GM18502 (cell line): ENCODE measurements at regions not wholly inside any gene's neighbourhood (a gene's known extent, or its start where the extent isn't known, plus 50 kb on each side); places are given as distances from the start of the nearest gene placed in this dataset.
"Not testable (repeated sequence)": the region's sequence is repeated elsewhere in the genome, so short reads cannot be mapped to it uniquely, and the experiment has no call there.

ENCODE experiments used
- ATAC-seq: cut with Tn5 transposase; IDR thresholded peaks from one replicate; pipeline ENCODE4 v1.9.1; 2021; ENCODE audit warnings: mild to moderate bottlenecking; ENCODE audit not compliant: unreplicated experiment, poor library complexity

DNA sequence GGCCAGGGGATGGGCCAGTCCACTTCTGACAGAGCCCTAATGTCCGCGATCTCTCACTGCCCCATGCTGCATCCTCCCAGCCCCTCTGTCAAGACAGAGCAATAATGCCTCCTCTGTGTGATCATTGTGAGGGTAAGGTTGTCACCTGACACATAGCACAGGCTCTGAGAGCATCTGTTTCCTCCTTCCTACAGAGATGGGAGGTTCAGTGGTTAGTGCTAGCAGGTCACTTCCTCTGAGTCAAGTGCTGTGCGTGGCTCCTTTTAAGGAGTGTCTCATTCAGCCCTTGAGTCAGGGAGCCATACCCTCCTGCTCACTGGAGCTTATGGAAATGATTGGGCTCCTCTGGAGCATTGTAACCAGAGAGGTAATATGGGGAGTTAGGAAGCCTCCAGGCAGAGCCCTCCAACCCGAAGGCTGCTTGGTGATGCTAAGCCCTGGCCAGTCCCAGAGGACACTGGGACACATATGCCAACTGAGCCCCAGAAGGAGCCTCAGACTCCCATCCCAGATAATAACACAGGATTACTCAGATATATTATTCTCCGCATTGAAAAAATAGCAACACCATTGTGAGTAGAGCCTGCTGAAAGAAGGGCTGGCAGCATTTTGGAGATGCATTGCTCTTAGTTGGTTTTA, 189.0 kb downstream of the GALNT1 start:
- ATAC-seq = no peak

DNA sequence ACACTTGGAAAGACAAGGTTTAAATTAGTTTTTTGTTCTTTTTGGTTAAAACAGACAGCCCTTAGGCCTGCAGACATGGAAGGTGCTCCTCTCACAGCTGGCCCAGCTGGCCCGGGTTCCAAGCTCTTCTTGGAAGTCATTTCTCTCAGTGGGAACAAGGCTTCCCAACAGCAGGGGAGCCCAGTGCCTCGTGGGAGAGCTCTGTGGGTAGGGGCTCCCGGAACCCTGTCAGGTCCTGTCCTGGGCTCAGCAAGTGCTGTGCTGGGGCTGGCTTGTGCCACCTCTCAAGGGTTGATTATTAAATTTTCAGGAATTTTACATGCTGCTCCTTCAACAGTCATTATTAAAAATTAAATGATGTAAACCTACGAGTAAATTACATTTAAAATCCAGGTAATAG, 189.6 kb downstream of the GALNT1 start:
- ATAC-seq = no peak

DNA sequence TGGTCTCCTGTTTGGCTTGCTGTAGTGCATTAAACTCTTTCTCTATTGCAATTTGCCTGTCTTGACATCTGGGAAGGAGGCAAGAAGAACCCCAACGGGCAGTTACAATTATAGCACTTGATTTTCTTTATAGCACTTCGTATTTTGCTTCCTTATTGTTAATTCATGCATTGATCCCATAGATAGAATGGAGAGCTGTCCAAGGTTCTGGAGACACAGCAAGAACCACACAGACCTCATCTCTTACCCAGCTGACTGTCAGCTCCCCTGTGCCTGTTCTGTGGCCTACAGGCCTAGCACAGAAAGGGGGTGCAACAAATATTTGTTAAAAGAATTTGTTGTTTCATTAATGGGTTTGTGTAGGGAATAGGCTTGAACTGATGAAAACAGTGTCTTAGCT, 194.3 kb downstream of the GALNT1 start:
- ATAC-seq = no peak

DNA sequence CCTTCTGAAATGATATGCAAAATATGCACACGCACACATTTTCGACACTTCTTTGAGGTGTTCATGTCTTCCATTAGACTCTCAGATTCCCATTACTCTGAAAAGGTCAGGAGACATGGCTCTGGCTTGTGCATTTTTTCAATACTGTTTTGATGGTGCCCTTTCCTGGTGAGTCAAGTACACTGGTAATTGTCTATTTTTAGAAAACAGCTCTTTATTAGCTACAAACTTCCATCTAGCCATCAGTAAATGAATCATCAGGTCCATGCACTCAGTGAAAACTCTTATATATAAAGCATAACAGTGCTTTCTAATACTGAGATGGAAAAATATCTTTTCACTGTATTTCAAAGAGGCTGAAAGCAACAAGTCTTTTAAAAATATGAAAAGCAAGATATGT, 194.9 kb downstream of the GALNT1 start:
- ATAC-seq = no peak

DNA sequence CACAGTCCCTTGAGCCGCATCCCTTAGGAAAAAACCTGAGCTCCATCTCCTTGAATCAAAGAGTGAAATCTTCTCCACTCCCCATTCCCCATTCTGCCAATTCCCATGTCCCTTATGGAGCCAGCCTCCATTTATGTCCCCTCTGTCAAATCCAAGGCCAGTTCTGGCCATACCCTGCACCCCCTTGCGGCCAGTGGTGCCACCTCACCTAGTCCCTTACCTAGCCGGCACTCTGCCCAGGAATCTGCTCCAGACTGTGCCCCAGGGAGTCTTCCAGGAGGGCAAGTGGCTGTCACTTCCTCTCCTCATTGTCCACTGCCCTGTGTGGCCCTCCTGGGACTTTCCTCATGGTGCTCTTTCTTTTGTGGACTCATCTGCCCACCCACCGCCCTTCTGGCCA, 195.4 kb upstream of the RMP24 start:
- no peak for ATAC-seq

DNA sequence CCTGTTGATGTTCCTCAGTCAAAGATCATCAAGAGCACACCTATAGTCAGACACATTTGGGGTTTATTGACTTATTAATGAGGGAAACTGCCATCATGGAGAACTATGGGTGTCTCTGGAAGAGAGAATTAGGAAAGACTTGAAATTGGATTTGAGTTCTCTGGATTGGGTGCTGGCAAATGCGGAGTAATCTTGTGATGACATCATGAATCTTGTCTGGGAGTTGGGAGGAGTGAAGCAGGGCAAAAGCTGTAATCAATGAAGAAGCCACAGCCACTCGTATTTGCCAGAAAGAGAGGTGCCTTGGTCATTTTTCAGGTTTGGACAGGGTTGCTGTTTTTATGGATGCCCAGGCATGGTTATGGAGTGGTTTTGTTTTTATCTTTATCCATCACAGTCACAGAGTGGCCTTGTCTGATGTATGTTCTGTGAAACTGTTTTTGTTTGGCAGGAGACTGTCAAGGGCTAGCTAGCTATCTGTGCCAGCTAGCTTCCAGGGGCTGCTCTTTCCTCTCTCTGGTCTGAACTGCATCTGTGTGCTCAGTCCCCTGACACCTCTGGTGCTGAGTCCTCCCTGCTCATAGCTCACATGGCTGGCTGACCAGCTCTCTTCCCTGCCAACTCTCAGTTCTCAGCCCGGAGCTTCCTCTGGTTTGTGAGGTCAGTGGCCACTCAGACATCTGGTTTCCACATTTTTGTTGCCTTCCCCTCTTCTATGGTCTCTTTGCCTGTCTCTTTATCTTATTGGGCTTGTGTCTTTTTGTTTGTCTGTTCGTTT, 193.4 kb upstream of the RMP24 start:
- no peak for ATAC-seq

DNA sequence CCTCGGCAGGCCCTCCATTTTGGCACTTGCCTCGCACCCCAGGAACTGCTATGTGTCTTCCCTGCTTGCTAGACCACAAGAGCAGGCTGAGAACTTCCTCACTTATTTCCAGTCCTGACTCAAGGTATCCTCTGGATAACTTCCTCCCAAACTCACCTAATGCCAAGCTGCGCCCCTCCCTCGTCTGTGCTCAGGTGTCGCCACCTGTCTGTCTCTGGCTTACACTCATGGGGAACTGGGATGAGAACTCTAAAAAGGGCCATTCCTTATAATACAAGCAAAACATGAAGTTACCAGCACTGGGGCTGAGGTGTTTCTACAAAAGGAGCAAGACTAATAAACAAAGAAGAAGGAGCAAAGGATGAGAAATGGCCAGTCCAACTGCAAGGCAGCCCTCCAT, 191.5 kb upstream of the RMP24 start:
- ATAC-seq = no peak

DNA sequence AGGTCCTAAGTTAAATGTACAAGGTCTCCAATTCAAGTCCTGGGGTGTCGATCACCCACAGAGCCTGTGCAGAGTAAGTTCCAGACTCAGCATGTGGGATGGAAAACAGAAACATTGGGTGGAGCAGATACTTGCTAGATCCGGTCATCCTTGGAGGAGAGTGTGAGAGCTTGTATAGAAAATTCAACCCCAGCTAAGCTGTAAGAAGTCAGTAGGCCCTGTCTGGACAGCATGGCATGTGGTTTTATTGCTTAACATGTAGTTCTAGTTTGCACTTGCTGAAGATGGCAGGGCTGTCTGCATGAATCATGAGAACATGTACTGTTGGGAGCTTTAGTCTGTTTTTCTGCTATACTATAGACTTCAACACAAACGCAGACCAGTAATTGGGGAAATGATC, 189.6 kb upstream of the RMP24 start:
- no peak for ATAC-seq

DNA sequence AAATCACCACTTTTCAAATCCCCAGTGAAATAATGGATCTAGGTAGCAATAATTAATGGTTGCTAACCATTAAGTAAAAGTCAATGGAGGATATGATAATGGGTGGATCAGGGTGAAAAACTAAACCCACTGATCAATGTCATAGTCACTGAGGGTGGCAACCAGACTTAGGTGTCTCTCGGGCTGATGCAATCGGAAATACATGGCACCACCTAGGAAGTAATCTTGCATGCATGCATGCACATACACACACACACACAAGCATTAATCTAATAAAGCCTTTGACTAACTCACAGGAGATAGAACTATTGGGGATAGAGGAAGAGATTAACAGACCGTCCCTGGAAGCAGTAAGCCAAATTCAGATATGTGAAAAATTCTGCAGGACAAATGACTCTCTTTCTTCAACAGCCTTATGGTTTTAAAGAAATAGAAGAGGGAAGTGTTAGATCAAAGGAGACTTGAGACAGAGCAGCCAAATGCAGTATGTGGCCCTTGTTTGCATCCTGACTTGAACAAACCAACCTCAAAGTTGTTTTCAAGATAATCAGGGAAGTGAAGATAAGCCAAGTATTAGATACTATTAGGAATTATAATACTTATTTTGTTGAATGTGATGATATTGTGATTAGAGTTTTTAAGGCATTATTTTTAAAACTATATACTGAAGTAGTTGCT, 186.0 kb upstream of the RMP24 start:
- no peak for ATAC-seq

DNA sequence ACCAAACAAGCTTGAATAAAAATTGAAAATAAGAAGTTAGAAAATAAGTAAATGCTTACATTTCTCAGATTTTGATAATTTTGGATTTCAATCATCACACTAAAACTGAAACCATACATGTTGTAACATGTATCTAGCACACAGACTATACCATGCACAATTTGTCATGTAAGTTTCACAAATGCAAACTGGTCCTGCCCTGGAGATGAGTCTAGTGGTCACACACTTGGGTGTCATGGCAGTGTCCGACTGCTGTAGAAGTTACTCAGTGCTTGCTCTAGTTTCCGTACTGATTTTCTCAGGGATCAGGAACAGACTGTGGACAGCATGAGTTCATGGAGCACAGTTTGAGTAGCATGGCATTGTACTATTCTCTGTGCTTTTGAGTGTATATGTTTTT, 182.9 kb upstream of the RMP24 start:
- ATAC-seq = no peak

DNA sequence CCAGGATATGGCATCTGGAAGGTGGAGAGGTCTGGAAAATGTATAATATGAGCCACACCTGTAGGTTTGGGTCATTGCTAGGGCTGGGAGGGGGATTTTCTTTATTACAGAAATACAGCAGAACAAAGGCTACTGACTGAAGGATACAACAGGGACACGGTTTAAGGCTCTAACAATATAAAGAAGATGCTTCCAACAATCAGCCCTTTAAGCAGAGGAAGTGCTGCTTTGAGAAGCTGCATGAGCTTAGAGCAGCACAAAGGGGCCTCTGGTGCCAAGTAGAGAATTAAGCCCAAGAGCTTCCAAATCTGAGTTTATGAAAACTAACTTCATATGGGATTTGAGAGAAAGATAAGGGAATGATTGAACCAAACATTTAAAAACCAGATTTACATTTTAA, 174.5 kb upstream of the RMP24 start:
- no peak for ATAC-seq

DNA sequence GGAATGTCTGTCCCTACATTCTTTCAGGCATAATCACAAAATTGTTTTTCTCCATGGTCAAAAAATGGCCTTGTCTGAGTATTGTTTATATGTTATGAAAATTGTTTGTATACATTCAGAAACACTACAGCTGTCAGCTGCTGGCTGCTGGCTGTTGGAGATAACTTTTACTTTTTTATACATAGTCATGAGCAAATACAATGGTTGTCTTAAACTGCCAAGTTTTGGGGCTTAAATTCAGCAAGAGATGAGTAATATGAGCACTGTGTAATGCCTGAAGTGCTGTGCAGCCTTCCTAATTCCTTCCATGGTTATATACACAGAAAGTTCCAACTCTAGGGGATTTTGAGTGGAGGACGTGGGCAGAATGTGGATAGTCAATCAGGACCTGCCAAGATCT, 168.9 kb upstream of the RMP24 start:
- no peak for ATAC-seq

DNA sequence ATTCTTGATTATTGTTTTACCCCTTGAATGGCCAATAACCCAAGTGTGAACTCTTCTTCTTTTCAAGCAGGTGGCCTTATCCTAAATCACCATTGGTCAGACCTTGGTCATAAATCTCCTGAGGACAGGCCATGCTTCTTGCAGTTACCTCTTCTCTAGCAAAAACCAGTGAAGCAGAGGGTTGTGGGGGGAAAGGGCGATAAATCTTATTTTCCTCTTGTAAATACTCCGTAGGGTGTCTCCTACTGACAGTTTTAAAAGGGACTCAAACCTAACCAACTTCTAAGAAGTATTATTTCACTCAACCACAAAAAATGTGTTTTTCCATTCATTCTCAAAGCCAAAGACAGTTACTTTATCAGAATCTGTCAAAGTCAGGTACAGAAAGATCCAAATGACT, 168.1 kb upstream of the RMP24 start:
- ATAC-seq = no peak

DNA sequence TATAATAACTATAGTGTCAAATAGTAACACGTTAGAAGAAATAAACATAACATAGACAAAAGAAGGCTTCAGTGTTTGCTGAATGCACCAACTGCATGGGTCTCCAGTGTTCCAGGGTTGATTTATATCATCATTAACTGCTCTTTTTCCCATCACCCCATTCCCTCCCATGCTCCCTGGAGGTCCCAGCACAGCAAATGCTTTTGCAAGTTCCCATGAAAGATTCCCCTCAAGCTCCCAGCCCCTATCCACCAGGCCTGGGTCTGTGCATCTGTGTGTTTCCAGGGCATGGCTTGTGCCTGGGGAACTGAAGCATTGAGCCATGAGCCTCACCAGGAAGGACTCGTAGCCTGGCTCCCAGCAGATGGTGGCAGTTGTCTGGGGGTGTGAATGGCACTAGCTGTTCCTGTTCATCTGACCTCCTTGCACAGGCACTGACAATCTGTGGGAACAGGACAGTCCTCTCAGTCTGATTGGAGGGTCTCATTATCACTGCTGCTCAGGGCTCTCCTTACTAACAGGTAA, 164.6 kb upstream of the RMP24 start:
- no peak for ATAC-seq

DNA sequence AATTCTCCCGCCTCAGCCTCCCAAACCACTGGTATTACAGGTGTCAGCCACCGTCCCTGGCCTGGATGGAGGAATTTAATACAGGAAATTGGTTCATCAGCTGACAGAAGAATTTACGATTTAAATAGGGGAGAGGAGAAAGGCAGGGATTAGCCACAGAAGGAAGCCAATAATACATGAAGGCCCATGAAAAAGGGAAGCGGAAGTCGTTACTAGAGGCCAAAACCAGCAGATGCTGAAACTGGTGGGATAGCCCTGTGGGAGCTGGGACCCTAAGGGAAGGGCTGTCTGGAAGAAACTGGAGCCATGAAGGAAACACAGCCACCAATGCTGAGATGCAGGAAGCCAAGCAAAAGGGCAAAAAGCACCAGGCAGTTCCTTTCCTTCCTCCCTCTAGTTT, 163.7 kb upstream of the RMP24 start:
- ATAC-seq = no peak

DNA sequence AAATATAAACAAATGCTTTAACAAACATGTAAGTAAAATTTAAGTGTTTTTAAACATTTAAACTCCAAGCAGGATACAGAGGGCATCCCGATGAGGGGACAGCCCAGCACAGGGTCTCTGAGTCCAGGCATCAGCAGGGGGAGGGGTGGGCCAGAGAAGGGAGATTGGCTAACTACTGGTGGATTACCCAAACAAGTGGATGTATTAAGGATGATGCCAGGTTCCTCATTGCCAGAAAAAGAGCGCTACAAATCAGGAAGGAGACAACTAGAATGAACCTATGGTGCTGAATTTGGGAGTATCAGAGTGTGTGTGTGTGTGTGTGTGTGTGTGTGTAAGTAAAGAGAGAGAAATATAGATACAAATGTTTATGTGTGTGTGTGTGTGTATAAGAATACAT, 162.0 kb upstream of the RMP24 start:
- no peak for ATAC-seq

DNA sequence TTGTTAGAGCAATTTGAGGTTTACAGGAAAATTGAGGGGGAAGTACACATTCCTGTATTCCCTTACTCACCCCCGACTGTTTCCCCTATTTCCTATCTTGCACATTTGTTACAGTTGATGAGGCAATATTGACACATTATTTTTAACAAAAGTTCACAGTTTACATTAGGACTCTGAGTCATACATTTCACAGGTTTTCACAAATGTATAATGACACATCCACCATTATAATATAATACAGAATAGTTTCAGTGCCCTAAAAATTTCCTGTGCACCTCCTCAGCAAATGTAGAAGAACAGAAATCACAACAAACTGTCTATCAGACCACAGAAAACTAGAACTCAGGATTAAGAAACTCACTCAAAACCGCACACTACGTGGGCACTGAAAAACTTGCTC, 160.6 kb upstream of the RMP24 start:
- ATAC-seq = no peak

DNA sequence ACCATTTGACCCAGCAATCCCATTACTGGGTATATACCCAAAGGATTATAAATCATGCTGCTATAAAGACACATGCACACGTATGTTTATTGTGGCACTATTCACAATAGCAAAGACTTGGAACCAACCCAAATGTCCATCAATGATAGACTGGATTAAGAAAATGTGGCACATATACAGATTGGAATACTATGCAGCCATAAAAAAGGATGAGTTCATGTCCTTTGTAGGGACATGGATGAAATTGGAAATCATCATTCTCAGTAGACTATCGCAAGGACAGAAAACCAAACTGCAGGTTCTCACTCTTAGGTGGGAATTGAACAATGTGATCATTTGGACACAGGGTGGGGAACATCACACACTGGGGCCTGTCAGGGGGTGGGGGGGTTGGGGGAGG, 157.5 kb upstream of the RMP24 start:
- ATAC-seq = not testable (repeated sequence)

DNA sequence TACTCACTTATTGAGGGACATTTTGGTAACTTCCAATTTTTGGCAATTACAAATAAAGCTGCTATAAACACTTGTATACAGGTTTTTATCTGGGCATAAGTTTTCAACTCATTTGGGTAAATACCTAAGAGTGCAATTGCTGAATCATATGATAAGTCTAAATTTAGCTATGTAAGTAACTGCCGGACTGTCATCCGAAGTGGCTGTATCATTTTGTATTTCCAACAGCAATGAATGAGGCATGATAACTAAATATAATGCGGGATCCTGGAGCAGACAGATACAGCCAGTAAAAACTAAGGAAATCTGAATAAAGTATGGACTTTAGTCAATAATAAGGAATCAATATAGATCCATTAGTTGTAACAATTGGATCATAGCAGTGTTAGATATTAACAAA, 156.5 kb upstream of the RMP24 start:
- no peak for ATAC-seq

DNA sequence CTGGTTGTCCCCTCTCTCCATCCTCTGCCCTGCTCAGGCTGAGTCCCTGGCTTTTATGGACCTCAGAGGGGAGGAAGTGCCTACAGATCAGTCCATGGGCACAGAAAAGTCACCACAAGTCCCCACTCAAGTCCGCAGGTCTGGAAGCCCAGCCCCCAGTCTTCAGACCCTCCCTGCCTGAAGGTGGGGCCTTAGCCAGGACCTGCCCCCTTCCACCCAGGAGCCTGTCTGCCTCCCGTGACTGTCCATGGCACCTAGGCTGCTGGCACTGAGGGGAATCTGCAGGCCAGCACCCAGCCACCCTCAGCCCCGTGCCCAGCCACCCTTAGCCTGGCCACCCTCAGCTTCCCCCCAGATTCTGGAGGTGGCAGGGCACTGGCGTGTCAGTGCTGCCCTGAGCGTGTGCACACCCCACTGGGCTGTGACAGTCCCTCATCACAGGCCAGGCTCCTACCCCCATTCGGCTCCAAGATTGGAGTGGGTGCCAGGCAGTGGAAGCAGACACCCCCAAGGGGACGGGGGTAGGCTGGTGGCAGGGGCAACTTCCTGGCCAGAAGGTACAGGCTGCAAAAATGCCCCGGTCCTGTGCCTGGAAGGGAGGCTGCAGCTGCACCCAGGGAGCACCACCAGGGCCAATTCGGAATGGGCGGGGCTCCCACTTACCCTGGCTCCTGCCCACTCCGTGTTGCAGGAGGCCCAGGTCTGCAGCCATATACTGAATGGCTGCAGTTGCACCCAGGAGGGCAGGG, 154.7 kb upstream of the RMP24 start:
- ATAC-seq = no peak

DNA sequence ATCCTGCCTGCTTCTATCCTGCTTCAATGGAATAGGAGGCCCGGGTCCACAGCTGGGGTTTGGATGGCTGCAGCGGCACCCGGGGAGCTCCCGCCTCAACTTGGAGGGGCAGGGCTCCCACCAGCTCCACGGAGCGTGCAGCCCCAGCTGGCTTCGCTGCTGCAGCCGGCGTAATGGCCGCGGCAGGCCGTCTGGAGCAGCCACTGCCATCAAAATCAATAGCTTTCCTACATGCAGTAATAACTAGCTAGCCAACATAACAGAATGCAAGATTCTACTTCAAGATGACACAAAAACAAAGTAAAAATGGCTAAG, 154.2 kb upstream of the RMP24 start:
- no peak for ATAC-seq
